C4-2B (cell line): ENCODE measurements at regions not wholly inside any gene's neighbourhood (a gene's known extent, or its start where the extent isn't known, plus 50 kb on each side); places are given as distances from the start of the nearest gene placed in this dataset.

Source experiments
- CTCF ChIP-seq: fragments of 450-650 bp; conservative IDR thresholded peaks from 2 replicates; pipeline ENCODE4 v1.5.1; 2017; ENCODE audit warnings: mild to moderate bottlenecking
- ZFX ChIP-seq: fragments of 450-650 bp; IDR thresholded peaks from 2 replicates; pipeline ENCODE4 v1.6.1; 2017

- TF ChIP-seq CTCF = no peak
- no peak for TF ChIP-seq ZFX
These were observed 338.5 kb downstream of the TUSC7 start for GRCh38 chr3:117047951-117048705.
